NCI-H2107 treated with DMSO at 0.1 percent for 48 hours (cell line): ENCODE measurements at regions not wholly inside any gene's neighbourhood (a gene's known extent, or its start where the extent isn't known, plus 50 kb on each side); places are given as distances from the start of the nearest gene placed in this dataset.

Source experiments
- DNase-seq: peaks from one replicate; lab custom pipeline; 2025; ENCODE audit not compliant: unreplicated experiment; lab: John Stamatoyannopoulos, UW

GRCh38 chr6:109918227-109918626 lies 59.9 kb upstream of the GPR6 start:
- no peak for DNase-seq

DNA sequence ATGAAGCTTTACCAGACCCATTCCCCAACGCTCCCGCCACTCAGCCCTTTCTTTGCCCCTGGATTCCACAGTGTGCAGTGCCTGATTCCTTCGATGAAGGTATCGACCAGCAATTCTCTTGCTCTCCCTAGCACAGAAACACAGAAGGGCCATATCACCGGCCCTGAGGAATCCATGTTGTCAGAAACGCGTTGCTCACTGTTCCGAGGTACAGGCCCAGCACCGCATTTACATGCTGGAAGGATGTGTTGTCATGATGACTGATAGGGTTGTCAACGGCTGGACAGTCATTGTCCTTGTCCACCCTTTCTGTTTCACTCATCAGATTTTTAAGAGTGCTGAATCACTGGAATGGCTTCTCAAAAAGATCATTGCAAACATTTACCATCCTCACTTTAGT lies 57.2 kb upstream of the GPR6 start:
- DNase-seq, result no peak

- DNase-seq, result no peak
Measured at GRCh38 chr6:109922851-109923250, 55.3 kb upstream of the GPR6 start.

DNA sequence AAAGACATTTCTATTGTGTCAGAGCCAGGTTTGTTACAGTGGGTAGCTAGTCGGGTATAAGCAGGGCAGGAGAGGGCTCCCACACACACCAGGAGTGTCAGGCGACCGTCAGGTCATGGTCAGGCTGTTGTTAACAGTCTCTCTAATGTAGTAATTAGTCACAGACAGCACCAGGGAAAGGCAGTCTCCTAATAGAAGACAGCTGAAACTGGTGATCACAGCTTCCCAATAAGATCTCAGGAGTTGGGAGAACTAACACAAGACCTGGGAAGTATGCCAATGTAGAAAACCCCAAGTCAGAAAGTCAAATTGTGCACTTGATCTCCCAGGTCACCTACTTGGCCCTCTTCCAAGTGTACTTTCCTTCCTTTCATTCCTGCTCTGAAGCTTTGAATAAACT lies 53.0 kb upstream of the GPR6 start:
- DNase-seq, result no peak

- no peak for DNase-seq
Measured at GRCh38 chr6:109927052-109927451, 51.1 kb upstream of the GPR6 start.
